GM18502 (cell line): ENCODE measurements at regions not wholly inside any gene's neighbourhood (a gene's known extent, or its start where the extent isn't known, plus 50 kb on each side); places are given as distances from the start of the nearest gene placed in this dataset.
"Not testable (repeated sequence)": the region's sequence is repeated elsewhere in the genome, so short reads cannot be mapped to it uniquely, and the experiment has no call there.

Source experiments
- ATAC-seq: cut with Tn5 transposase; IDR thresholded peaks from one replicate; pipeline ENCODE4 v1.9.1; 2021; ENCODE audit warnings: mild to moderate bottlenecking; ENCODE audit not compliant: unreplicated experiment, poor library complexity

GRCh38 chr21:5065240-5066211 is 5455.9 kb upstream of the TPTE start:
- peak; percentile 86 for ATAC-seq

- ATAC-seq = not testable (repeated sequence)
Measured at GRCh38 chr21:5066682-5067251, 5454.6 kb upstream of the TPTE start.

GRCh38 chr21:5067326-5068048 is 5453.9 kb upstream of the TPTE start:
- not testable (repeated sequence) for ATAC-seq

- not testable (repeated sequence) for ATAC-seq
Measured at GRCh38 chr21:5068649-5069048, 5452.7 kb upstream of the TPTE start.

- not testable (repeated sequence) for ATAC-seq
Measured at GRCh38 chr21:5071180-5071579, 5450.2 kb upstream of the TPTE start.

GRCh38 chr21:5076854-5077253 is 5444.5 kb upstream of the TPTE start:
- not testable (repeated sequence) for ATAC-seq

- not testable (repeated sequence) for ATAC-seq
Measured at GRCh38 chr21:5079361-5079760, 5442.0 kb upstream of the TPTE start.

GRCh38 chr21:5080015-5080414 is 5441.4 kb upstream of the TPTE start:
- ATAC-seq = not testable (repeated sequence)

- not testable (repeated sequence) for ATAC-seq
Measured at GRCh38 chr21:5084246-5084645, 5437.1 kb upstream of the TPTE start.

- ATAC-seq = not testable (repeated sequence)
Measured at GRCh38 chr21:5085456-5085855, 5435.9 kb upstream of the TPTE start.

GRCh38 chr21:5086416-5086815 is 5435.0 kb upstream of the TPTE start:
- ATAC-seq = not testable (repeated sequence)

GRCh38 chr21:5088820-5089219 is 5432.6 kb upstream of the TPTE start:
- not testable (repeated sequence) for ATAC-seq

- ATAC-seq = not testable (repeated sequence)
Measured at GRCh38 chr21:5089399-5090089, 5431.8 kb upstream of the TPTE start.

GRCh38 chr21:5090132-5091079 is 5431.0 kb upstream of the TPTE start:
- not testable (repeated sequence) for ATAC-seq

- ATAC-seq = not testable (repeated sequence)
Measured at GRCh38 chr21:5091274-5091673, 5430.1 kb upstream of the TPTE start.

GRCh38 chr21:5095628-5096027 is 5425.8 kb upstream of the TPTE start:
- not testable (repeated sequence) for ATAC-seq

GRCh38 chr21:5098010-5098743 is 5423.2 kb upstream of the TPTE start:
- not testable (repeated sequence) for ATAC-seq

- not testable (repeated sequence) for ATAC-seq
Measured at GRCh38 chr21:5100604-5101174, 5420.7 kb upstream of the TPTE start.
